Activated naive CD8-positive, alpha-beta T cell (primary cell): ENCODE measurements at regions not wholly inside any gene's neighbourhood (a gene's known extent, or its start where the extent isn't known, plus 50 kb on each side); places are given as distances from the start of the nearest gene placed in this dataset.

Experiments
- H3K27ac Mint-ChIP-seq: one replicate; pipeline ENCODE4 v1.8.0; 2021; ENCODE audit warnings: mixed read lengths
- H3K27me3 Mint-ChIP-seq: one replicate; pipeline ENCODE4 v1.8.0; 2021; ENCODE audit warnings: mixed read lengths
- H3K36me3 Mint-ChIP-seq: one replicate; pipeline ENCODE4 v1.8.0; 2021; ENCODE audit warnings: mixed read lengths
- H3K4me1 Mint-ChIP-seq: one replicate; pipeline ENCODE4 v1.8.0; 2021; ENCODE audit warnings: low read depth, mixed read lengths
- H3K4me3 Mint-ChIP-seq: one replicate; pipeline ENCODE4 v1.8.0; 2021; ENCODE audit warnings: mild to moderate bottlenecking, mixed read lengths
- H3K9me3 Mint-ChIP-seq: one replicate; pipeline ENCODE4 v1.8.0; 2021; ENCODE audit warnings: low read depth, mixed read lengths

GRCh38 chr13:24013189-24013588 lies 115.9 kb upstream of the C1QTNF9B start:
- Mint-ChIP-seq H3K4me1 (no peaks in the 10 kb centered on the region), H3K36me3 (no peaks in the 10 kb centered on the region), H3K27ac (no peak overlapping the region), H3K4me3 (no peak overlapping the region), H3K27me3 (no peaks in the 10 kb centered on the region), H3K9me3 (no peaks in the 10 kb centered on the region)

- H3K4me3 Mint-ChIP-seq, result no peak overlapping the region
- H3K9me3 Mint-ChIP-seq, result no peaks in the 10 kb centered on the region
- no peaks in the 10 kb centered on the region for H3K36me3 Mint-ChIP-seq
- H3K27ac Mint-ChIP-seq, result no peak overlapping the region
- no peaks in the 10 kb centered on the region for H3K4me1 Mint-ChIP-seq
- H3K27me3 Mint-ChIP-seq, result no peaks in the 10 kb centered on the region
These were observed 118.7 kb upstream of the C1QTNF9B start for GRCh38 chr13:24016046-24016445.

GRCh38 chr13:24022568-24022967 lies 125.3 kb upstream of the C1QTNF9B start:
- H3K4me3 Mint-ChIP-seq, result no peak overlapping the region
- no peaks in the 10 kb centered on the region for H3K36me3 Mint-ChIP-seq
- H3K9me3 Mint-ChIP-seq, result peaks cover 4% of the 10 kb centered on the region
- H3K27ac Mint-ChIP-seq, result no peak overlapping the region
- H3K27me3 Mint-ChIP-seq, result no peaks in the 10 kb centered on the region
- H3K4me1 Mint-ChIP-seq, result no peaks in the 10 kb centered on the region

GRCh38 chr13:24023073-24023472 lies 125.8 kb upstream of the C1QTNF9B start:
- no peak overlapping the region for H3K4me3 Mint-ChIP-seq
- no peaks in the 10 kb centered on the region for H3K27me3 Mint-ChIP-seq
- no peaks in the 10 kb centered on the region for H3K4me1 Mint-ChIP-seq
- H3K27ac Mint-ChIP-seq, result no peak overlapping the region
- no peaks in the 10 kb centered on the region for H3K36me3 Mint-ChIP-seq
- peaks cover 4% of the 10 kb centered on the region for H3K9me3 Mint-ChIP-seq

- H3K4me3 Mint-ChIP-seq, result no peak overlapping the region
- peaks cover 4% of the 10 kb centered on the region for H3K9me3 Mint-ChIP-seq
- no peaks in the 10 kb centered on the region for H3K36me3 Mint-ChIP-seq
- H3K27me3 Mint-ChIP-seq, result peaks cover 4% of the 10 kb centered on the region
- no peak overlapping the region for H3K27ac Mint-ChIP-seq
- no peaks in the 10 kb centered on the region for H3K4me1 Mint-ChIP-seq
These were observed 130.2 kb upstream of the C1QTNF9B start for GRCh38 chr13:24027494-24027893.

GRCh38 chr13:24032252-24032651 lies 128.3 kb upstream of the SPATA13 start:
- Mint-ChIP-seq H3K27me3 (peaks cover 4% of the 10 kb centered on the region), H3K4me3 (no peak overlapping the region)

GRCh38 chr13:24032674-24033073 lies 127.8 kb upstream of the SPATA13 start:
- Mint-ChIP-seq H3K4me1 (no peaks in the 10 kb centered on the region), H3K27me3 (peaks cover 4% of the 10 kb centered on the region), H3K27ac (no peak overlapping the region), H3K9me3 (no peaks in the 10 kb centered on the region), H3K36me3 (no peaks in the 10 kb centered on the region), H3K4me3 (no peak overlapping the region)

More at GRCh38 chr13:24032252-24032651, 128.3 kb upstream of the SPATA13 start:
- Mint-ChIP-seq H3K4me1 (no peaks in the 10 kb centered on the region), H3K9me3 (no peaks in the 10 kb centered on the region), H3K27ac (no peak overlapping the region), H3K36me3 (no peaks in the 10 kb centered on the region)

GRCh38 chr13:24033527-24034302 lies 126.8 kb upstream of the SPATA13 start:
- H3K4me1 Mint-ChIP-seq, result no peaks in the 10 kb centered on the region
- H3K9me3 Mint-ChIP-seq, result no peaks in the 10 kb centered on the region

GRCh38 chr13:24035411-24035810 lies 125.1 kb upstream of the SPATA13 start:
- H3K27me3 Mint-ChIP-seq, result peaks cover 4% of the 10 kb centered on the region
- no peaks in the 10 kb centered on the region for H3K36me3 Mint-ChIP-seq
- H3K27ac Mint-ChIP-seq, result no peak overlapping the region
- no peaks in the 10 kb centered on the region for H3K4me1 Mint-ChIP-seq
- no peaks in the 10 kb centered on the region for H3K9me3 Mint-ChIP-seq
- H3K4me3 Mint-ChIP-seq, result no peak overlapping the region

More at GRCh38 chr13:24033527-24034302, 126.8 kb upstream of the SPATA13 start:
- peaks cover 4% of the 10 kb centered on the region for H3K27me3 Mint-ChIP-seq
- H3K4me3 Mint-ChIP-seq, result no peak overlapping the region
- H3K27ac Mint-ChIP-seq, result no peak overlapping the region
- no peaks in the 10 kb centered on the region for H3K36me3 Mint-ChIP-seq

GRCh38 chr13:24036115-24036514 lies 124.4 kb upstream of the SPATA13 start:
- no peak overlapping the region for H3K27ac Mint-ChIP-seq
- H3K36me3 Mint-ChIP-seq, result no peaks in the 10 kb centered on the region
- no peak overlapping the region for H3K4me3 Mint-ChIP-seq
- peaks cover 4% of the 10 kb centered on the region for H3K27me3 Mint-ChIP-seq
- no peaks in the 10 kb centered on the region for H3K9me3 Mint-ChIP-seq
- no peaks in the 10 kb centered on the region for H3K4me1 Mint-ChIP-seq

GRCh38 chr13:24038405-24038804 lies 122.1 kb upstream of the SPATA13 start:
- Mint-ChIP-seq H3K27me3 (no peaks in the 10 kb centered on the region), H3K27ac (no peak overlapping the region), H3K9me3 (no peaks in the 10 kb centered on the region), H3K4me1 (no peaks in the 10 kb centered on the region), H3K4me3 (no peak overlapping the region), H3K36me3 (no peaks in the 10 kb centered on the region)

GRCh38 chr13:24038841-24039330 lies 121.6 kb upstream of the SPATA13 start:
- Mint-ChIP-seq H3K36me3 (no peaks in the 10 kb centered on the region), H3K27me3 (no peaks in the 10 kb centered on the region), H3K4me3 (no peak overlapping the region), H3K4me1 (no peaks in the 10 kb centered on the region), H3K27ac (no peak overlapping the region), H3K9me3 (no peaks in the 10 kb centered on the region)

GRCh38 chr13:24039621-24040475 lies 120.7 kb upstream of the SPATA13 start:
- no peak overlapping the region for H3K27ac Mint-ChIP-seq
- H3K4me3 Mint-ChIP-seq, result no peak overlapping the region

GRCh38 chr13:24040835-24041234 lies 119.7 kb upstream of the SPATA13 start:
- no peaks in the 10 kb centered on the region for H3K4me1 Mint-ChIP-seq
- no peaks in the 10 kb centered on the region for H3K9me3 Mint-ChIP-seq
- peaks cover 2% of the 10 kb centered on the region for H3K36me3 Mint-ChIP-seq
- H3K4me3 Mint-ChIP-seq, result no peak overlapping the region
- H3K27me3 Mint-ChIP-seq, result no peaks in the 10 kb centered on the region
- H3K27ac Mint-ChIP-seq, result no peak overlapping the region

More at GRCh38 chr13:24039621-24040475, 120.7 kb upstream of the SPATA13 start:
- Mint-ChIP-seq H3K4me1 (no peaks in the 10 kb centered on the region), H3K9me3 (no peaks in the 10 kb centered on the region), H3K27me3 (no peaks in the 10 kb centered on the region), H3K36me3 (no peaks in the 10 kb centered on the region)

- no peaks in the 10 kb centered on the region for H3K27me3 Mint-ChIP-seq
These were observed 118.8 kb upstream of the SPATA13 start for GRCh38 chr13:24041651-24042225.

More at GRCh38 chr13:24041651-24042225, 118.8 kb upstream of the SPATA13 start:
- no peaks in the 10 kb centered on the region for H3K9me3 Mint-ChIP-seq
- H3K4me3 Mint-ChIP-seq, result no peak overlapping the region
- H3K36me3 Mint-ChIP-seq, result peaks cover 4% of the 10 kb centered on the region
- H3K27ac Mint-ChIP-seq, result no peak overlapping the region
- no peaks in the 10 kb centered on the region for H3K4me1 Mint-ChIP-seq
